HFFc6 (cell line): ENCODE measurements at regions not wholly inside any gene's neighbourhood (a gene's known extent, or its start where the extent isn't known, plus 50 kb on each side); places are given as distances from the start of the nearest gene placed in this dataset. TPM values are rescaled to one million over a fixed set of nuclear protein-coding genes. Genes with fewer than 3 reads are reported as not detected.

Experiments used
- DNase-seq: peaks from one replicate; pipeline ENCODE4 v3.0.0-alpha.2; 2018
- H3K27ac Mint-ChIP-seq: 2 replicates; pipeline ENCODE4 v1.8.0; 2020; ENCODE audit warnings: mild to moderate bottlenecking, mixed read lengths
- H3K27me3 Mint-ChIP-seq: 2 replicates; pipeline ENCODE4 v1.8.0; 2021; ENCODE audit warnings: mild to moderate bottlenecking, moderate library complexity, mixed read lengths; ENCODE audit not compliant: insufficient read depth
- H3K36me3 Mint-ChIP-seq: 2 replicates; pipeline ENCODE4 v1.8.0; 2021; ENCODE audit warnings: low read depth, mixed read lengths
- H3K4me1 Mint-ChIP-seq: 2 replicates; pipeline ENCODE4 v1.8.0; 2020; ENCODE audit warnings: low read depth, mixed read lengths
- H3K4me3 Mint-ChIP-seq: 2 replicates; pipeline ENCODE4 v1.8.0; 2020; ENCODE audit warnings: mild to moderate bottlenecking, moderate library complexity, mixed read lengths
- H3K9me3 Mint-ChIP-seq: 2 replicates; pipeline ENCODE4 v1.8.0; 2020; ENCODE audit warnings: mild to moderate bottlenecking, mixed read lengths
- CTCF ChIP-seq: fragments of 200-600 bp; sonication (generic); IDR thresholded peaks from 2 replicates; pipeline ENCODE4 v1.5.0; 2021; ENCODE audit warnings: antibody characterized with exemption, mild to moderate bottlenecking
- microRNA-seq: library from miRNA; unstranded; fragments of <30 nt; microRNA quantifications from one replicate; pipeline ENCODE4, GENCODE V29; 2019

GRCh38 chr2:6792883-6793282, 72.8 kb downstream of the CMPK2 start:
- no peak for DNase-seq
- Mint-ChIP-seq H3K27ac (no peak overlapping the region), H3K4me1 (no peaks in the 10 kb centered on the region), H3K9me3 (peaks cover 78% of the 10 kb centered on the region), H3K27me3 (peaks cover 5% of the 10 kb centered on the region; the same call in 1 of the 2 replicates), H3K4me3 (no peak overlapping the region), H3K36me3 (peaks cover 5% of the 10 kb centered on the region; the same call in 1 of the 2 replicates)
- no peak for TF ChIP-seq CTCF

GRCh38 chr2:6793371-6793770, 72.3 kb downstream of the CMPK2 start:
- Mint-ChIP-seq H3K4me1 (no peaks in the 10 kb centered on the region), H3K27ac (no peak overlapping the region), H3K36me3 (peaks cover 5% of the 10 kb centered on the region; the same call in 1 of the 2 replicates), H3K4me3 (no peak overlapping the region), H3K9me3 (peaks cover 78% of the 10 kb centered on the region), H3K27me3 (peaks cover 5% of the 10 kb centered on the region; the same call in 1 of the 2 replicates)
- DNase-seq = no peak
- TF ChIP-seq CTCF = no peak

- H3K9me3 Mint-ChIP-seq = peaks cover 78% of the 10 kb centered on the region
- H3K4me3 Mint-ChIP-seq = no peak overlapping the region
- no peak for TF ChIP-seq CTCF
- H3K4me1 Mint-ChIP-seq = no peaks in the 10 kb centered on the region
- H3K27me3 Mint-ChIP-seq = peaks cover 5% of the 10 kb centered on the region; the same call in 1 of the 2 replicates
- H3K27ac Mint-ChIP-seq = no peak overlapping the region
- peaks cover 5% of the 10 kb centered on the region; the same call in 1 of the 2 replicates for H3K36me3 Mint-ChIP-seq
- DNase-seq = no peak
Measured at GRCh38 chr2:6793913-6794312, 71.8 kb downstream of the CMPK2 start.

GRCh38 chr2:6794448-6794847, 71.3 kb downstream of the CMPK2 start:
- no peak for TF ChIP-seq CTCF
- Mint-ChIP-seq H3K27me3 (peaks cover 5% of the 10 kb centered on the region; the same call in 1 of the 2 replicates), H3K36me3 (peaks cover 5% of the 10 kb centered on the region; the same call in 1 of the 2 replicates), H3K4me1 (no peaks in the 10 kb centered on the region), H3K27ac (no peak overlapping the region), H3K4me3 (no peak overlapping the region), H3K9me3 (peaks cover 74% of the 10 kb centered on the region)
- DNase-seq = no peak

Small RNAs in the stretch of these regions (microRNA-seq; reads per million reads assigned to microRNA genes)
- not detected for gene MIR7158
- not detected for gene MIR7515
